ENCODE measurements at regions not wholly inside any gene's neighbourhood (a gene's known extent, or its start where the extent isn't known, plus 50 kb on each side); places are given as distances from the start of the nearest gene placed in this dataset.
"Not testable (repeated sequence)": the region's sequence is repeated elsewhere in the genome, so short reads cannot be mapped to it uniquely, and the experiment has no call there.

- Histone ChIP-seq H4K8ac (ENCODE audit: low read depth, low read length) (no peak overlapping the region), H2BK15ac (ENCODE audit: low read length) (no peak overlapping the region), H3K23ac (ENCODE audit: low read depth, low read length, poor library complexity) (no peak overlapping the region), H3K4me2 (ENCODE audit: insufficient read depth, low read length, poor library complexity, severe bottlenecking) (no peak overlapping the region), H3K27me3 (ENCODE audit: control insufficient read depth in 3 of 3, insufficient read depth in 3 of 3, low read depth in 1 of 3, low read length in 3 of 3) (no peaks in the 10 kb centered on the region), H2AFZ (ENCODE audit: low read length) (no peak overlapping the region), H4K91ac (ENCODE audit: low read depth, low read length, poor library complexity) (no peak overlapping the region), H3K14ac (ENCODE audit: low read length) (no peak overlapping the region), H2AK5ac (ENCODE audit: low read depth, low read length) (no peak overlapping the region), H3K4ac (ENCODE audit: low read length) (no peak overlapping the region), H3K4me1 (ENCODE audit: control insufficient read depth in 2 of 2, insufficient read depth in 1 of 2, low read depth in 1 of 2, low read length in 2 of 2) (peaks cover 3 to 14% of the 10 kb centered on the region in 2 donors), H2BK5ac (ENCODE audit: low read length) (no peak overlapping the region), H2BK120ac (ENCODE audit: low read depth, low read length) (no peak overlapping the region), H3K9me3 (replicated peaks in 1 of 2; ENCODE audit: control insufficient read depth in 2 of 2, insufficient read depth in 1 of 2, low read depth in 1 of 2, low read length in 2 of 2) (no peaks in the 10 kb centered on the region), H3K27ac (replicated peaks; ENCODE audit: low read length) (no peak overlapping the region), H3K9ac (ENCODE audit: low read depth, low read length, poor library complexity) (no peak overlapping the region), H3K4me3 (ENCODE audit: low read length in 2 of 2) (no peak overlapping the region), H3K36me3 (replicated peaks in 1 of 2; ENCODE audit: control insufficient read depth in 2 of 2, insufficient read depth in 2 of 2, low read length in 2 of 2) (no peaks in the 10 kb centered on the region), H3K79me1 (ENCODE audit: low read depth, low read length) (no peaks in the 10 kb centered on the region), H2BK12ac (ENCODE audit: low read length) (no peak overlapping the region), H3K18ac (ENCODE audit: low read length) (no peak overlapping the region)
- no CpG with 5 or more reads among the region's 1 CpG for WGBS, 2 donors (ENCODE audit: extremely low coverage in 2 of 2, insufficient read length in 2 of 2, insufficient replicate concordance in 1 of 2)
- DNase-seq (ENCODE audit: low spot score): no peak
Measured at GRCh38 chr22:26945565-26945964, 288.2 kb downstream of the MIAT start.

- H3K9me3 ChIP-seq (replicated peaks in 1 of 2; ENCODE audit: control insufficient read depth in 2 of 2, insufficient read depth in 1 of 2, low read depth in 1 of 2, low read length in 2 of 2): no peaks in the 10 kb centered on the region
- no peak overlapping the region for H3K23ac ChIP-seq (ENCODE audit: low read depth, low read length, poor library complexity)
- H3K4me3 ChIP-seq (ENCODE audit: low read length in 2 of 2): no peak overlapping the region
- no peak overlapping the region for H2BK120ac ChIP-seq (ENCODE audit: low read depth, low read length)
- WGBS, 2 donors (ENCODE audit: extremely low coverage in 2 of 2, insufficient read length in 2 of 2, insufficient replicate concordance in 1 of 2): no CpG with 5 or more reads among the region's 3 CpGs
- no peaks in the 10 kb centered on the region for H3K79me1 ChIP-seq (ENCODE audit: low read depth, low read length)
- DNase-seq (ENCODE audit: low spot score): no peak
- no peak overlapping the region for H2BK5ac ChIP-seq (ENCODE audit: low read length)
- peaks cover 12 to 15% of the 10 kb centered on the region in 2 donors for H3K4me1 ChIP-seq (ENCODE audit: control insufficient read depth in 2 of 2, insufficient read depth in 1 of 2, low read depth in 1 of 2, low read length in 2 of 2)
- no peaks in the 10 kb centered on the region for H3K36me3 ChIP-seq (replicated peaks in 1 of 2; ENCODE audit: control insufficient read depth in 2 of 2, insufficient read depth in 2 of 2, low read length in 2 of 2)
- H3K27ac ChIP-seq (replicated peaks; ENCODE audit: low read length): no peak overlapping the region
- H3K4ac ChIP-seq (ENCODE audit: low read length): no peak overlapping the region
- no peak overlapping the region for H4K91ac ChIP-seq (ENCODE audit: low read depth, low read length, poor library complexity)
- H2BK15ac ChIP-seq (ENCODE audit: low read length): no peak overlapping the region
- H2AFZ ChIP-seq (ENCODE audit: low read length): no peak overlapping the region
- H4K8ac ChIP-seq (ENCODE audit: low read depth, low read length): no peak overlapping the region
- H3K18ac ChIP-seq (ENCODE audit: low read length): no peak overlapping the region
- peaks cover 0 to 29% (median 7%) of the 10 kb centered on the region in 3 experiments for H3K27me3 ChIP-seq (ENCODE audit: control insufficient read depth in 3 of 3, insufficient read depth in 3 of 3, low read depth in 1 of 3, low read length in 3 of 3)
- H3K9ac ChIP-seq (ENCODE audit: low read depth, low read length, poor library complexity): no peak overlapping the region
- H3K14ac ChIP-seq (ENCODE audit: low read length): no peak overlapping the region
- H2AK5ac ChIP-seq (ENCODE audit: low read depth, low read length): no peak overlapping the region
- no peak overlapping the region for H3K4me2 ChIP-seq (ENCODE audit: insufficient read depth, low read length, poor library complexity, severe bottlenecking)
- no peak overlapping the region for H2BK12ac ChIP-seq (ENCODE audit: low read length)
Measured at GRCh38 chr22:26949193-26949592, 291.8 kb downstream of the MIAT start.

GRCh38 chr22:26951139-26951538 lies 293.8 kb downstream of the MIAT start:
- not testable (repeated sequence) for H3K4ac ChIP-seq (ENCODE audit: low read length); DNase-seq (ENCODE audit: low spot score); H2BK120ac ChIP-seq (ENCODE audit: low read depth, low read length); H2BK12ac ChIP-seq (ENCODE audit: low read length); H3K4me2 ChIP-seq (ENCODE audit: insufficient read depth, low read length, poor library complexity, severe bottlenecking); H2AK5ac ChIP-seq (ENCODE audit: low read depth, low read length); H3K9ac ChIP-seq (ENCODE audit: low read depth, low read length, poor library complexity); H2BK5ac ChIP-seq (ENCODE audit: low read length); H3K18ac ChIP-seq (ENCODE audit: low read length); H4K8ac ChIP-seq (ENCODE audit: low read depth, low read length); H3K36me3 ChIP-seq (replicated peaks in 1 of 2; ENCODE audit: control insufficient read depth in 2 of 2, insufficient read depth in 2 of 2, low read length in 2 of 2); H2BK15ac ChIP-seq (ENCODE audit: low read length); H3K14ac ChIP-seq (ENCODE audit: low read length); H2AFZ ChIP-seq (ENCODE audit: low read length); H3K23ac ChIP-seq (ENCODE audit: low read depth, low read length, poor library complexity); H3K79me1 ChIP-seq (ENCODE audit: low read depth, low read length); H4K91ac ChIP-seq (ENCODE audit: low read depth, low read length, poor library complexity); H3K9me3 ChIP-seq (replicated peaks in 1 of 2; ENCODE audit: control insufficient read depth in 2 of 2, insufficient read depth in 1 of 2, low read depth in 1 of 2, low read length in 2 of 2); H3K27ac ChIP-seq (replicated peaks; ENCODE audit: low read length); H3K4me3 ChIP-seq (ENCODE audit: low read length in 2 of 2)
- peaks cover 9 to 11% of the 10 kb centered on the region in 2 donors for H3K4me1 ChIP-seq (ENCODE audit: control insufficient read depth in 2 of 2, insufficient read depth in 1 of 2, low read depth in 1 of 2, low read length in 2 of 2)
- peaks cover 0 to 45% (median 18%) of the 10 kb centered on the region in 3 experiments for H3K27me3 ChIP-seq (ENCODE audit: control insufficient read depth in 3 of 3, insufficient read depth in 3 of 3, low read depth in 1 of 3, low read length in 3 of 3)
- no CpG with 5 or more reads among the region's 3 CpGs for WGBS, 2 donors (ENCODE audit: extremely low coverage in 2 of 2, insufficient read length in 2 of 2, insufficient replicate concordance in 1 of 2)

GRCh38 chr22:26952004-26952403 lies 294.6 kb downstream of the MIAT start:
- H3K27me3 ChIP-seq (ENCODE audit: control insufficient read depth in 3 of 3, insufficient read depth in 3 of 3, low read depth in 1 of 3, low read length in 3 of 3): peaks cover 0 to 52% (median 18%) of the 10 kb centered on the region in 3 experiments
- H4K91ac ChIP-seq (ENCODE audit: low read depth, low read length, poor library complexity): no peak overlapping the region

More at GRCh38 chr22:26952004-26952403, 294.6 kb downstream of the MIAT start:
- Histone ChIP-seq H3K14ac (ENCODE audit: low read length) (no peak overlapping the region), H2AK5ac (ENCODE audit: low read depth, low read length) (no peak overlapping the region), H3K36me3 (replicated peaks in 1 of 2; ENCODE audit: control insufficient read depth in 2 of 2, insufficient read depth in 2 of 2, low read length in 2 of 2) (no peaks in the 10 kb centered on the region), H2BK15ac (ENCODE audit: low read length) (no peak overlapping the region), H3K18ac (ENCODE audit: low read length) (no peak overlapping the region), H3K4me3 (ENCODE audit: low read length in 2 of 2) (no peak overlapping the region), H3K4me1 (ENCODE audit: control insufficient read depth in 2 of 2, insufficient read depth in 1 of 2, low read depth in 1 of 2, low read length in 2 of 2) (peaks cover 9 to 11% of the 10 kb centered on the region in 2 donors), H2AFZ (ENCODE audit: low read length) (no peak overlapping the region), H3K23ac (ENCODE audit: low read depth, low read length, poor library complexity) (no peak overlapping the region), H3K4me2 (ENCODE audit: insufficient read depth, low read length, poor library complexity, severe bottlenecking) (no peak overlapping the region), H3K9me3 (replicated peaks in 1 of 2; ENCODE audit: control insufficient read depth in 2 of 2, insufficient read depth in 1 of 2, low read depth in 1 of 2, low read length in 2 of 2) (no peaks in the 10 kb centered on the region), H4K8ac (ENCODE audit: low read depth, low read length) (no peak overlapping the region), H2BK120ac (ENCODE audit: low read depth, low read length) (no peak overlapping the region), H2BK12ac (ENCODE audit: low read length) (no peak overlapping the region), H2BK5ac (ENCODE audit: low read length) (no peak overlapping the region), H3K4ac (ENCODE audit: low read length) (no peak overlapping the region), H3K27ac (replicated peaks; ENCODE audit: low read length) (no peak overlapping the region), H3K9ac (ENCODE audit: low read depth, low read length, poor library complexity) (no peak overlapping the region), H3K79me1 (ENCODE audit: low read depth, low read length) (no peaks in the 10 kb centered on the region)
- DNase-seq (ENCODE audit: low spot score): no peak
- WGBS, 2 donors (ENCODE audit: extremely low coverage in 2 of 2, insufficient read length in 2 of 2, insufficient replicate concordance in 1 of 2): no CpG with 5 or more reads among the region's 4 CpGs

Measured in neuronal stem cell (in vitro differentiated cells).